GM18505 (cell line): ENCODE measurements at regions not wholly inside any gene's neighbourhood (a gene's known extent, or its start where the extent isn't known, plus 50 kb on each side); places are given as distances from the start of the nearest gene placed in this dataset.

Experiments
- ATAC-seq: cut with Tn5 transposase; IDR thresholded peaks from one replicate; pipeline ENCODE4 v1.9.1; 2021; ENCODE audit not compliant: unreplicated experiment
- POLR2A ChIP-seq: IDR thresholded peaks from 4 replicates; pipeline ENCODE4 v1.6.1; 2011; ENCODE audit warnings: borderline replicate concordance; ENCODE audit not compliant: insufficient read depth, insufficient read length; ENCODE audit errors: extremely low read depth

DNA sequence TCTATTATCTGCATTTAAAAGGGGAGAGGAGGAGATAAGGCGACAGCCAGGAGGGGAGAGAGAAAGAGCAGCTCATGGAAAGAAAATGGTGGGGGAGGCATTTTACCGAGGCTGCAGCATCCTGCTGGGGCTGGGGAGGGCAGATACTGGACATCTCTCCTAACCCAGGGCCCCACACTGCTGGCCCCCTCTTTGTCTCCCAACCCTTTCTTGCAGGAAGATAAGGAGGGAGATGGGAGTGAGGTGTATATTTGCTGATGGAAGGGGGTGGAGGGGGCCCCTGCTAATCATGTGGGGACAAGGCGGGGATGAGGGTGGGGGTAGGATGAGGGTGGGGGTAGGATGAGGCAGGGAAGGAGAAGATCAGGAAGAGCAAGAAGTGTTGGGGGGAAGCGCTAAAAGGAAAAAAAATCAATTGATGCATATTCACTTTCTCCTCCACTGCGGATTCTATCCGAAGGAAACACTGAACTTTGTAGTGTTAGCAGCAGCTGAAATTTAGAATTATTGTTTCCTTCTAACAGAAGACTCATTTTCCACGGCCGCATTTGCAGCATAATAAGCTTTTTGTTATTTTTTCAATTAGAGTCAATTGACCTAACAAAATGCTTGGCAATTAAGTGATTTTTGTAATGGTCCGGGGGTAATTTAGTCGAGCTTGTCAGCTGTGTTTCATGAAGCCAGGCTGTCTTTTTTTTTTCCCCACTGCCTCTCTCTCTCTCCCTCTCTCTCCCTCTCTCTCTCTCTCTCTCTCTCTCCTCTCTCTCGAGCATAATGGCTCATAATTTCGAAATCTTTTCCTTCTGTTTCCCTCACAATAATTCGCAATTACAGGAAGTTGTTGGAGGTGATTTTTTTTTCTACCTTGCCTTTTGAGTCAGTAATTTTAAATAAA lies 1134.6 kb downstream of the BCL11B start:
- no peak for TF ChIP-seq POLR2A
- ATAC-seq = no peak

DNA sequence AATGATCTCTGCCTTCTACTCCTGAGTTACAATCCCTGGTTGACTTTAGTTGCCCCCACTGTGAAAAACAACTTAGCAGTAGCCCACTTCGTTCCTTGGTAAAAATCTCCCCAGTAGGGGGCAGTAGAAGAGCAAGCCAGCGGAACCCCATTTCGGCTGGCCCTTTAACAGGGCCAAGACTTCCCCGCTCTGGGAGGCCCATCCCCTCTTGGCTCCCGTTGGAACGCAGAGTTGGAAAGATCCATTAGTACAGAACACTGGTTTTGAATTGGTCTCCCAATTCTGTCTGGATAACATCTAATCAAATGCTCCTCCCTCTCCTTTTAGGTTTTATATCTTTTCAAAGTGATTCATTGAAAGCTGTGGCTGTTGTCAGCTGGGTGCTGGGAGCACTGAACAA lies 1133.3 kb downstream of the BCL11B start:
- TF ChIP-seq POLR2A = no peak
- no peak for ATAC-seq

DNA sequence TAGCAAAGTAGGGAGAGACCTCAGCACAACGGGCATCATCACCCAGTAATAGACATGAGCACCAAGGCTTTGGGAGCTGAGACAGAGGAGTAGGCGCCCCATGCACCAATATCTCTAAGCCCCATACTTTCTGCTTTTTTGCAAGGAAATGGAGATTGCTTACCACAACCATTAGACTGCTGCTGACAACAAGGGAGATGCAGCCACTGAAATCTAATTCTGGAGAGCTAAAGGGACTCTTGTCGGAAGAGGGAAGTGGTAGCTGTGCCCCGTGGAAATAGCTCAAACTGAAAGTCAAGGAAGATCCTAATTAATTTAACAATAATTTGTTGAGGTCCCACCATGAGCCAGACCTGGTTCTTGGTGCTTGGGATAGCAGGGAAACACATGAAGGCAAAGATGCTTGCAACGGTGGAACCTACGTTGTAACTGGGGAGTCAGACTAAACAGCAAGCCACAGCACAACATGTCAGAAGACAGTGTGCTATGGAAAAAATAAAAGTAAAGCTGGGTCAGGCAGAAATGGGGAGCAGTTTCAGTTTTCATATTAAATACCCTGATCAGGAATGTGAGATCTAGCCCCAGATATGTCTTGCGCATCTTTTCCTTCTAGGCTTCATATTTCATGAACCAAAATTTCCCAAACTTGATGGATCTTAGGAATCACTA lies 1131.0 kb downstream of the BCL11B start:
- no peak for ATAC-seq
- no peak for TF ChIP-seq POLR2A

DNA sequence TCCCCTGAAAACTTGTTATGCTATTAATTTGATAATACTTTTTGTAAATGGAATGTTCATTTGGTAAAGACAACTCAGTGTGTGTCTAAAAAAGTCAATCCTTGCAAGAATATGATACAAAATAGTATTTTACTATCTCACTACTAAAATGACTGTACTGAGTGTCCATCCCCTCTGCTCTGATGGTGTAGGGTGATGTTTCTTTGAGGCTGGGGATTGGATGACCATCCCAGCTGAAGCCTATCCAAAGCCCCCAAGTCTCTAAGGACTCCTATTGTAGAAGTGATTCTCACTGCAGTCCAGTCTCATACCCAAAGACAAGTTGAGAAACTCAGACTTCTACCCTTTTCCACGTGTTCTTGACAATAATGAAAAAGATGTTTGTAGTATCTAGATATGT lies 1128.4 kb downstream of the BCL11B start:
- no peak for TF ChIP-seq POLR2A
- no peak for ATAC-seq

DNA sequence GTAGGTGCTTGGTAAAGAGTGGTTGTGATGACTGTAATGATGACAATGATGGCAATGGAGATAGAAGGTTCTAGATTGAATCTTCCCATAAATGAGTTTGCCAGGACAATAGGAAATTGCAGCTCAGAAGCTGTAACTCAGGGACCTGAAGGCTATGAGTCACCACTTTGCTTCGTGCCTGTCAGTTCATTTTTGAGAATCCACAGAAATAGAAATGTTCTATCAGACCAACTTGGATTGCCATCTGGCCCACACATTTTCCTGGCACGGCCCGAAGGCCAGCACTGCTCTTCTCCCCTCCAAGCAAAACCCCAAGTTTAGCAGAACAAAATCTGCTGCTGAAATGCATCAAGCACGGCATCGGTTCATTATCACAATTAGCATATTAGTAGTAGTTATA lies 1127.0 kb downstream of the BCL11B start:
- TF ChIP-seq POLR2A = no peak
- no peak for ATAC-seq

DNA sequence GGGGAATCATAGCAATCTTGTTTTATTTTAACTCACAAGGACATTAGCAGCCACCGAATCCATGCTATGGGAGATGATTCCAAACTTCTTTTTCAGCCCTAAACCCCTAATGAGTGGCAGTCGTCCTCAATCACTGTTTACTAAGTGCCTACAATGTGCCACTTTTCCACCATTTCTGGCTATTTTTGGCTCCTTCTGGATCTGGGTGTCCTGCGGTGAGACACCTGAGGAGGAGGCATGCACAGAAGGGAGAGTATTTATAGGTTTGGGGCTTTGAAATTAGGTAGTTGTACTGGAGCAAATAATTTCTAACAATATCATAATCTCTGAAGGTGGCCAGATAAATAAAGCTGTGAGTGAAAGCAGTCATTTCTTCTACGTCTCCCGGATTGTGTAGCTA lies 1125.6 kb downstream of the BCL11B start:
- TF ChIP-seq POLR2A = no peak
- no peak for ATAC-seq

DNA sequence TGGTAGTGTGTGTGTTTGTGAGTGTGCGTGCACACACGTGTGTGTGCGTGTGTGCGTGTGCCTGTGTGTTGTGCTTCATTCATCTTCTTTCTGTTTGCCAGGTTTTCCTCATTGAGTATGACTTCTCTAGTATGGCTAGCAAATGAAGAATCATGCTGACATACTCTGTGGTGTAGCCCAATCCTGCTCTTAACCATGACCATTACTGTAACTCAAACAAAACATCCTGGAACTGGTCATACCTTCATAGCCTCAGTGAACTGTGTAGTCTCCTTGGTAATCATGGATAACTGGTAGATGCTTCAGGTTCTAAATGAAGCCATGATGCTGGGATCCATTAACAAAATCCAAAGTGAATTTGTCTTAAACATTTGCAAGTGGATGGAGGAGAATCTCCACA lies 1117.7 kb downstream of the BCL11B start:
- no peak for TF ChIP-seq POLR2A
- no peak for ATAC-seq

DNA sequence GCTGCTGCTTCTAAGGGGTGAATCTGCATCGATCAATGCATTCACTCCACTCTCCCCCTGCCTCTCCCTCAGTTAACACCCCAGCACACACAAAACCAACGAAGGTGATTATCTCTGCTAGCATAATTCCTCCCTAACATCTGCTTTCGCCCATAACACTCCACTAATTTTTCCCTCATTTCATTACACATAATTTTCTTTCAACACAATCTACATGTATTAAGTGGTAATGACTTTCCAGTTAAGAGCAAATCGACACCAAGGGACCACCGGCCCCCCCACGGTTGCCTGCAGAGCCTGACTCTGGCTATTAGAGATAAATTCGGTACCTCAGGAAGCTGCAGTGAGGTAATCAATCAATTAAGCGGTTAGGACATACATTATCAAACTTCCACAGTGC lies 1115.6 kb downstream of the BCL11B start:
- no peak for ATAC-seq
- TF ChIP-seq POLR2A = no peak

DNA sequence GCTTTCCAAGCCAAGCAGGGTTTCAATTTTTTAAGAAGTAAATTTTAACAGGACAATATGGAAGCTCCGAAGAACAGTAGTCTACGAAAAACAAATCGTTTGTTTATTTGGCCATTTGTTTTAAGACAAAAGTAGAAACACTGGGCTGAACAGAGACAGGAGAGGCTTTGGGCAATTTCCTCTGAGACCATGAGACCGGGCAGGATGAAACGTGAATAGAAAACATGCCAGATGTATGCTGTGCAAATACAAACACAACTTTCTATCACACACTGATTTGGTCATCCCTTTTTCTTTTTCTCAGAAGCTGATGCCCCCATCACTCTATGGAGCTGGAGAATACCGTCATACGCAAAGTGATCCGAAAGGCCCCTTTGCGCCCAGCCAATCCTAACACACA lies 1111.1 kb downstream of the BCL11B start:
- no peak for TF ChIP-seq POLR2A

DNA sequence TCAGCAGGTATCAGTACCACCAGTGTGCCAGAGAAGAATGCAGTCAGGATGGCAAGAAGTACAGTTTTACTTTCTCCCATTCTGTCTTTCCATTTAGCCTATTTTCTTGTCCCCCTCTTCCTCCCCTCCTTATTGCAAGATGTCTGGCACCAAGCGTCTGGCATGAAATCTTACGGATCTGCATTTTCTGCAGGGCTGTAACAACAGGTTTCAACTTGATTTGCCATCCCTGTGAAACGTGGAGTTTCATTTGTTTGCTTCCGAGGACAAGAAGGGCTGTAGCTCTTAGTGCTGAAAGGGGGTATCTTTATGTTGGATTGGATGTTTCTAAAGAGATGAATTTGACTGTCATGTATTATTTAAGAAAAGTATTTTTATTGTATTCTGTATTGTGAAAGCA lies 1110.6 kb downstream of the BCL11B start:
- no peak for ATAC-seq
- no peak for TF ChIP-seq POLR2A

More for the DNA sequence above, 1111.1 kb downstream of the BCL11B start:
- ATAC-seq = no peak

DNA sequence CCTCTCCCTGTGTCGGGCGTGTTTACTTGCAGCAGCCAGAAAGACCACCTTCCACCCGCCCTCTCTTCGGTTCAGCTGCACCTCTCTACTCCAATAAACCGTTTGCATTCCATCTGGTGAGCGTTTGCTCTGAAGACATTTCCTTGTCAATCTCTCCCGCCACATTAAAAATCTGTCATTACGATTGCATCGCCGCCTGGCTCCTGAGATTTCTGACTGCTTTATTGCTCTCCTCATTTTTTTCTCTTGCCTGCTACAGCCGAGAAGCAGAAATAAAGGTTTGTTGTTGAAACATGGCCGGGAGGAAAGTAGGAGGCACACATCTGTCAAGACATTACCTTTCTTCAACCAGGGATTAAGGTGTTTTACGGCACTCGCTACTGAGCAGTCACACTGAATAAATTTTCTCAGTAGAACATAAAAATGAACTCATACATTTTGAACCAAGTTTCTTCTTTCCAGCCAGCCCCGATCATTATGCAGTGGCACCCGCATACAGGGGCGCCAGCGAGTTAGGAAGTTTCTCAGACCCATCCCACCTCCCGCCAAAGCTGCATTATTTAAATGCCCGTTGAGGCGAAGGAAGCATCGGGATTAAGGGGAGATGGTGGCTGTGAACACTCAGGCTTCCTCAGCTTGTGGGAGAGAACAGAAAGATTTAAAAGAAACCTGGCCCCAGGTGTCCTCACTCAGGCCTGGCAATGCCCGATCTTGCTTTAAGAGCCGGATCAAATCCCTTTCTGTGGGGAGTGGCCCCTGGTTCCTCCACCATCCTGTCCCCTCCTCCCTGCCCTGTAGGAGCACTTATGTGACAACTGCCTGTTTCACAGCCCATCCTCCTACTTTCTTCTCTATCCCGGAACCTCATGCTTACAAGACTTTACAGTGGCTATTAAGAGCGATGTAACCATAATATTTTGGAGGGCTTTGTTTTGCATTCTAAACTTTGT lies 1108.9 kb downstream of the BCL11B start:
- no peak for TF ChIP-seq POLR2A
- no peak for ATAC-seq

DNA sequence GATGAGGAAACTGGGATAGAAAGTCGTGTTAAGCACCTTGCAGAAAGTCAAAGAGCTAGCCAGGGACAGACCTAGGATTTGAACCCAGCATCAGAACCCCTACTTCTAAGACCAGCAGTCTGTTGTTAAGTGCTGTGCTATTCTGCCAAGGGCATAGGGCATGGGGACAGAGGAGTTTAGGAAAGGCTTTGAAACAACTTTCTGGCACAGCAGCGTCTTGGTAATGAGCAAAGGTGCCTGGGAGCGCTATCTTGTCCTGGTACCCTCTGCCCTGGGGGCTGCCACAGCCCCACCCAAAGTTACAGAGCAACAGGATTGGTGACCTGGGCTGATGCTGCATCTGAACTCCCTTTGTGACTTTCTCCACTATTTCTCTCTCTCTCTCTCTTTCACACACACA lies 1108.1 kb downstream of the BCL11B start:
- ATAC-seq = no peak
- no peak for TF ChIP-seq POLR2A

DNA sequence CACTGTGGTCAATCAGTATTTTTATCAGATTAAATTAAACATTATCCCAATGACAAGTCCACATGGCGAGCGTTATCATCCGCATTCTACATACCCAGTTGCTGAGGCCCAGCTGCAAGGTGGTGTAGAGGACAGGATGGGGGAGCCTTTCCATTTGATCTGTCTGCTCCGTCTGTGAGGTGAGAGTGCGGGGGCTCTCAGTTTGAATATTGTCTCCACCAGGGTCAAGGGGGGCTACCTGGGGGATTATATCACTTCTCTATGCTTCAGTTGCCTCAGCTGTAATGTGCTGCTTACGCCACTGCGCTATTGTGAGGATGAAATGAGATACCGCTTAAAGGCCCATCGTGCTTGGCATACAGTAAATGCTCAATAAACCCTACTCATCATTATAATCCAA lies 1106.0 kb downstream of the BCL11B start:
- ATAC-seq = no peak
- TF ChIP-seq POLR2A = no peak
